H1 (cell line): ENCODE measurements at regions not wholly inside any gene's neighbourhood (a gene's known extent, or its start where the extent isn't known, plus 50 kb on each side); places are given as distances from the start of the nearest gene placed in this dataset.

Experiments
- USF2 ChIP-seq: IDR thresholded peaks from 2 replicates; pipeline ENCODE4 v1.6.1; 2011; ENCODE audit warnings: low read length, improper control_type of control experiment

GRCh38 chr4:67256388-67257043 lies 288.8 kb downstream of the CENPC start (continued):
- no peak for TF ChIP-seq USF2
